HG02623 (cell line): ENCODE measurements at regions not wholly inside any gene's neighbourhood (a gene's known extent, or its start where the extent isn't known, plus 50 kb on each side); places are given as distances from the start of the nearest gene placed in this dataset.
"Not testable (repeated sequence)": the region's sequence is repeated elsewhere in the genome, so short reads cannot be mapped to it uniquely, and the experiment has no call there.

Experiments used
- ATAC-seq: cut with Tn5 transposase; IDR thresholded peaks from one replicate; pipeline ENCODE4 v1.9.1; 2021; ENCODE audit warnings: moderate library complexity; ENCODE audit not compliant: unreplicated experiment

DNA sequence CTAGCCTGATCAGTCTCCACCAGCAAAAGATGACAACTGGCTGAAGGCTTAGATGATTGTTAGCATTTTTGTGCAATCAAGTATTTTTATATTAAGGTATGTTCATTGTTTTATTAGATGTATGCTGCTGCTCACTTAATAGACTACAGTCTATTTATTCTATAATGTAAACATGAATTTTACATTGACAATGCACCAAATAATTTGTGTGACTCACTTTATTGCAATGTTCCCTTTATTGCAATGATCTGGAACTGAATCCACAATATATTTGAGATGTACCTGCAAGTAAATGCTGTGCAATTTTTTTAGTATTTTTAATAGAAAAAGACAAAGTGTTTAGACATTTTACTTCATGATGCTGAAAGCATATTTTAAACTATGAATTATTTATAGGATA, 896.5 kb downstream of the AMY1C start:
- no peak for ATAC-seq

DNA sequence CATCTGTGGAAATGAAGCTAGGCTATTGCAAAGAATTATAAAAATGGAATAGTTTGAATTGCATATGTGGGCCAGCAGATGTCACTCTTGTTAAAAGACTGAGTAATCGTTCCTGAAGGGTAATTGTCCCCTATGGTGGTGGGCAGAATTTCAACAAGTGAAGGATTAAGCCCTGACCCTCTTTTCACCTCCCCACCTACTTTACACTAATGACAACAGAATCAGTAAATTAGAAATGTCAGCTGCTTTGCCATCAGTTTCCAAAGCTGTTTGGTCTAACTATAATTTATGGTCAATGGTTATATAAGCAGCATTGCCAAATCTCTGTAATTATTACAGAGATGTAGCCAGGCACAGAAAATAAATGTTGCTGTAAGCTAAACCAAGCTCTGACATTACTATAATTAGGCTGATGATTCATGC, 898.6 kb downstream of the AMY1C start:
- ATAC-seq: peak; percentile 79

DNA sequence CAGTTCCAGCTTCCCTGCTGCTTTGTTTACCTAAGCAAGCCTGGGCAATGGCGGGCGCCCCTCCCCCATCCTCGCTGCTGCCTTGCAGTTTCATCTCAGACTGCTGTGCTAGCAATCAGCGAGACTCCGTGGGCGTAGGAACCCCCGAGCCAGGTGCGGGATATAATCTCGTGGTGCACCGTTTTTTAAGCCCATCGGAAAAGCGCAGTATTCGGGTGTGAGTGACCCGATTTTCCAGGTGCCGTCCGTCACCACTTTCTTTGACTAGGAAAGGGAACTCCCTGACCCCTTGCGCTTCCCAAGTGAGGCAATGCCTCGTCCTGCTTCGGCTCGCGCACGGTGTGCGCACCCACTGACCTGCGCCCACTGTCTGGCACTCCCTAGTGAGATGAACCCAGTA, 914.7 kb downstream of the AMY1C start:
- ATAC-seq: not testable (repeated sequence)

DNA sequence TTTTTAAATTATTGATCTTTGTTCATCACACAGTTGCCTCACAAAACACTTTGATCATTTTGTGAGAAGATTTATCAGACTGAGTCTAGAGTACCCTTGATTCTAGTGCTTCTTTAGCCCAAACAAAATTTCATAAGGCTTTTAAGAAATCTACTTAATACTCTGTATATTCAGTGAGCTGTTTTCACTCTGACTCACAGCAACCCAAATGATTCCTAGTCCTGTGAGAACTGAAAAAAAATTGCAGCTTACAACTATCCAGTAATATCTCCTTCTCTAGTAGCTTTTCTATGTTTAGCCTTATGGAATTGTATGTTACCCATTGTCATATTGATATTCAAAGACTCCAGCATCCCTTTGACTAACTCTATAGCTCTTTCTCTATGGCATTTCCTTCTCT, 915.6 kb downstream of the AMY1C start:
- no peak for ATAC-seq

DNA sequence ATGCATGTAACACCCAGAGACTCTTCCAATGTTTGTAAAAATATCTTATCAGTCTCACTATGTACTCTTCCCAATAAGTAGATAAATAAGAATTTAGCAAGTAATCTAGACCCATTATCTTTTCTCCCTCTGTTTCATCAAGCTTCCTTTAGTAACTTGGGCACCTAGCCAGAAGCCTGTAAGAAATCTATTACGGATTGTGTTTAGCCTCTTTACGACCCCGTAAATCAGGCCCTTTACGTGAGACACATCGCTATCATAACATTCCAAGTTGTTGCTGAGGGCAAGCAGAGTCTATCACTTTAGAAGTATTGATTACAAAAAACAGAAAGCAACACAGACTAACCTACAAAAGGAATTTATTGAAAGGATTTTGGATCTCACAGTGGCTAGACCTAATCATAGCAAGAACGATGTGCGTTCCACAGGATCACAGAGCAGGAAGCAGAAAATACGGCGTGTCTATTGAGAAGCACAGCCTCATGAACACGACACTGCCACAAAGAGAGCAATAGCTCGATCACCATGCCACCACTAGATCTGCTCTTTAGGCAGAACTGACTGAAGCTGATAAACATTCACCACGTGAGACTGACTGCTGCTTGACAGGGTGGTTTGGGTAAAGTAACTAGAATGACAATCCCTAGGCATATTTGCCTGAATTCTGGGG, 922.1 kb downstream of the AMY1C start:
- ATAC-seq: no peak

DNA sequence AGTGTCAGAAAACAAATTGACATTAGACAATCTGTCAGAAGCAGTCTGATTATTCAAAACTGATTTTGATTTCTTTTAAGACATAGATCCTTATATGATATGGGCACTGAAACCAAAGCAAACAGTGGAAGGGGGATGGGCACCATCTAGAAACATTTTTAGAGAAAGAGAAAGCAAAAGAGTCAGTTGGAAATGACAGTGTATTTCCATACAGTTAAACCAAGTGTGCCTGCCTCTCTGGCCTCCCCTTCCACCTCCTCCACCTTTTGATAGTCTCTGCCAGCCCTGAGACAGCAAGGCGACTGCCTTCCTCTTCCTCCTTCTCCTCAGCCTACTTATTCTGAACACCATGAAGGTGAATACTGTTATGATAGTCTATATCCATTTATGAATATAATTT, 949.7 kb downstream of the AMY1C start:
- no peak for ATAC-seq

DNA sequence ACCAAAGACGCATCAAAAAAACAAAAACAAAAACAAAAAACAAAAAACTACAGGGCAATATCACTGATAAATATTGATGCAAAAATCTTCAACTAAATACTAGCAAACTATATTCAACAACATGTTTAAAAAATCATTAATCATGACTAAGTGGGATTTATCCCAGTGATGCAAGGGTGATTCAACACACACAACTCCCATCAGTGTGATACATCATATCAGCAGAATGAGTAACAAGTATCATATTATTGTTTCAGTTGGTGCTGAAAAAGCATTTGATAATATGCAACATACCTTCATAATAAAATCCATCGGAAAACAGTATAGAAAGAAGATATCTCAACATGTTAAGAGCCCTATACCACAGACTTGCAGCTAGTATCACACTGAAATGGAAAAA, 953.0 kb downstream of the AMY1C start:
- ATAC-seq: no peak

DNA sequence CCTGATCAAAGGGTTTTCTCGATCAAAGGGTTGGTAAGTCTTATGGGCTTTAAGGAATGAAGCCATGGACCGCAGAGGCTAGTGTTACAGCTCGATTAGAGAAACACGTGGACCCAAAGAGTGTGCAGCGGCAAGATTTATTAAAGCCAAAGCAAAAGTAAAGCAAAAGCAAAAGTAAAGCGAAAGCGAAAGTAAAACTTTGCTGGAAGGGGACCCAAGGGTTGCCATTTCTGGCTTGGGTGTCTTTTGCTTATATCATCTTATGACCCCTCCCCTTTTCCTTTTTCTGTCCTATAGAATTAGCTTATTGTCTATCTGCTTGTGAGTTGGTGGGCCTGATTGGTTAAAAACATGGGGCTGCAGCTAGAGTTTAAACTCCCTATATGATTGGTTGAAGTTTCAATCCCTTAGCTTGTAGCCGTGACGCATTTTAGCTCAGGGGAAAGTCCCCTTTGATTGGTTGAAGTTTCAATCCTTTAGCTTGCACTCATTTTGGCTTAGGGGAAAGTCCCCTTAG, 957.0 kb downstream of the AMY1C start:
- no peak for ATAC-seq

DNA sequence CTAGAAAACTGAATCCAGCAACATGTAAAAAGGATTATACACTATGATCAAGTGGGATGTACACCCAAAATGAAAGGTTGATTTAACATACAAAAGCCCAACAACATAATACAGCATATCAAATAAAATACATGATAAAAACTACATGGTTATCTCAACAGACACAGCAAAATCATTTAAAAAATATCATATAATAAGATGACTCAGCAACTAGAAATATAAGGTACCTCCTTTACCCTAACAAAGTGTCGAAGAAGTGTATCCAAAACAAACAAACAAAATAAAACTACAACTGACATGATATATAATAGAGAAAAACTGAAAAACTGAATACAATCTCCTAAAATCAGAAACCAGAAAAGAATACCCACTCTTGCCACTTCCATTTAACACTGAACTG, 969.1 kb downstream of the AMY1C start:
- ATAC-seq: no peak

DNA sequence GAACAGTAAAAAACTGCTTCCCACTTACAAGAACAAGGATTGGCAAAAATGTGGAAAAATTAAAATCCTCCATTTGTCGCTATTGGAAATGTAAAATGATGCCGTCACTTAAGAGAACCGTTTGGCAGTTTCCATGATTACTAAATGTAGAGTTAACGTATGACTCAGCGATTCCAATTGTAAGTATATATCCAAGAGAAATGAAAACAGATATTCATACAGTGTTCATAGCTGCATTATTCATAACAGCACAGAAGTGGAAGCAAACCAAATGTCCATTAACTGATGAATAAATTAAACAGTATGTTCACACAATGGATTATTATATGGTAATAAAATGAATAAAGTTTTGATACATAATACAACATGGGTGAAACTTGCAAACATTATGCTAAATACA, 971.0 kb downstream of the AMY1C start:
- no peak for ATAC-seq

DNA sequence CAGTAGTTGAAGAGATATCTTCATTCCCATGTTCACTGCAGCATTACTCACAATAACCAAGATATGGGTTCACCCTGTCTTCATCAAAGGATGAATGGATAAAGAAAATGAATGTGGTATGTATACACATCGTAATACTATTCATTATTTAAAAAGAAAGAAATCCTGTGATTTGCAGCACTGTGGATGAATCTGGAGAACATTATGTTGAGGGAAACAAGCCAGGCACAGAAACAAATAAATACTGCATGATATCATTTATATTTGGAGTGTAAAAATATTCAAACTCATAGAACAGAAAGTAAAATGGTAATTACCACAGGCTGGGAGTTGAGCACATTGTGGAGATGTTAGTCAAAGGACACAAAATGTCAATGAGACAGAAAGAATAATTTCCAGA, 977.2 kb downstream of the AMY1C start:
- no peak for ATAC-seq

DNA sequence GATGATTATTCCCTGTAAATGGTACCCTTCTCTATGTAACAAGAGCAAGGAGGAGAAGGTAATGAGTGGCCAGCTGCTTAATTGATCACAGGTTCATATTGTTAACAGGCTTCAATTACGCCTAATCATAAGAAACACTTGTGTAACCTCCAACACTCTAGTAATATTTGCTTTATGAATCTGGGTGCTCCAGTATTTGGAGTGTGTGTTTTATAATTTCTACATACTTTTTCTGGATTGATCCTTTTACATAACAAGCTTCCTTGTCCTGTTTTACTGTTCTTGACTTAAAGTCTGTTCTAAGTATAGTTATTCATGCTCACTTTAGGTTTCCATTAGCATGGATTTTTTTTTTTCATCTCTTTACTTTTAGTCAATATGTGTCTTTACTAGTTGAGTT, 984.2 kb downstream of the AMY1C start:
- ATAC-seq: no peak

DNA sequence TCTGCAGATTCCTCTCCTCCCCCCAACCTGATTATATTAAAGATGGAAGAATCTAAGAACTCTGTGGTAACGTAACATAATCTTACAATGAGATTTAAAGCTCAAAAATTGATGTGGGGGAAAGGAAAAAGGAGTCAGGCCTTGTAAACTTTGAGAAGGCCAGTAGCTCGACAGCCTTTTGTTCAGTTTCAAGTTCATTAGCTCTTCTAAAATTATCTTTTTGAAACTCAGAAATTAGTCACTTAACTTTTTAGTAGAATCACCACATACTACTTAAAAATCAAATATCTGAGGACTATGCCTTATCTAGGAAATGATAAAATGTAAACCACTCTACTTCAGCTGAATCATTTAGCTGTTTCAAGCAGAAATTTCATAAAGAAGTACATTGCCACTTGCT, 996.2 kb downstream of the AMY1C start:
- ATAC-seq: no peak

DNA sequence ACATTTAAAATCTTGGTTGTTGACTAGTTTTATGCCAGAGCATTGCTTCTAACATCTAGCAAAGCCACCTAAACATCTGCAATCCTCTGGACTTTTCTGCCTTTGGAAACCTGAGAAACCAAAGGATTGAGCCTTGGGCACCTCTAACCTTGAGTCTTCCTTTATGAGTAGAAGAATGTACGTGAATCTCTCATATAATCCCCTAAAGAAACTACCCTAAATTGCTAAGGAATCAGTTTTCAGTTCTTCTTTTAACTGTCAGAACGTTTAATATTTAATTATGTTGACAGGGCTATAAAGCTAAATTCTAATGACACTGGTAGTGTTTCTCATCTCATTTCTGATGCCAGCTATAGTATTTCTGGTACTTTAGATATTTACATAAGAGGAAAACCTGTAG, 997.3 kb downstream of the AMY1C start:
- ATAC-seq: peak; percentile 58

DNA sequence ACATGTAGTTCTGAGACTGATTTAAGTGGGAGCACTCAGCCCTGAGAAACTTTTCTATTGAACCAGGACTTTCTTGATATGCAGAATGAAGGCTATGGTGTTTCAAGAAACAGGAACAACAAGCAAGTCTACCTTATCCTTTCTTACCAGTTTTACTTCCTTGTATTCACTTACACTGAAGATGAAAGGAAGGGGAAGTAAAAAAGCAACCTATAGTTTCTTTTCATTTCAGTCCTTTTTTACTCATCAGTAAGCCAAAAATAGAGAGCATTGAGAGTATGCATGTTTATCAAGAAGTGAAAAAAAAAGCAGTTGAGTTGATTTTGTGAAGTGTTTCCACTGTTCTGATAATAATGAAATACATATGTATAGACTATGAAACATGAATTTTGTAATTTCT, 1010.3 kb downstream of the AMY1C start:
- ATAC-seq: peak; percentile 95

DNA sequence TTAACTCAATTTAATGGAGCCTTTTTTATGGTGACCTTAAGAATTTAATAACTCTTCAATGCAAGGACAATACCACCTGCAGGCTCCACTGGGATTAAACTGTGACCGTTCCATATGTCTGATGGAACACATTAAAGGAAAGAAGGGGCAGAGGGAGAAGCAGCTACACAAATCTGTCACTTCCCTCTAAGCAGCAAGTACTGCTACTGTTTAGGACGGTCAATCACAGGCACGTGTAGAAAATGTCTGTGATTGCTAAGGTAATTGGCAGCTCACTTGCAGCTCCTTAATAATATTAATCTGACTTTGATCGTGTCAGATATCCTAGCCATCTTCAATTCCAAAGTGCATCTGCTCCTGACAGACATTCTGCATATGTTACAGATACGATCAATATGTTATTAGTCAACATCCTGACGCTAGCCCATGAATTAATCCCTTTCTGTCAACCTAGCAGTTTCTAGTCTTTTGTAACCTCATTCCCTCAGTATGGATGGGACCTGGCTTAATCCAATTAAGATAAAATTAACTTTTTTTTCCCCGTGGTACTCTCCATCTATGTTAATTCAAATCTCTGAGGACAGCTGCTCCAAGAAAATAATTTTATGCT, 1012.4 kb downstream of the AMY1C start:
- ATAC-seq: no peak

DNA sequence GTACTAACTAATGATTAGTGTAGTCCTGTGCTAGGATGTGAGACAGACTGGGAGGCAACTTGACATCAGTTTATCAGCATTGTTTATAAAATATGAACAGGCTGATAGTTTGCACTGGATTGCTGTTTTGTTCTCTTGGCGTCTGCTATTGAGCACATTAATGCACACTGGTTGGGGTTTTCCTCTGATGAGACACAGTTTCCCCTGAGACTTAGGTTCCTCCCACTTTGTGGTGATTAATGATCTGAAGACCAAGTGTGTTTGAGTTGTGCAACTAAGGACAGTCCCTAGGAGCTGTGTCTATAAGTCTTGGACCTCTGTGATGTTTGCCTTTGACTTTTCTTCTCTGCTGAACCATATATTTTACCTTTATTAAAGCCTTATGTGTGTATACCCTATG, 1015.4 kb downstream of the AMY1C start:
- peak; percentile 77 for ATAC-seq

DNA sequence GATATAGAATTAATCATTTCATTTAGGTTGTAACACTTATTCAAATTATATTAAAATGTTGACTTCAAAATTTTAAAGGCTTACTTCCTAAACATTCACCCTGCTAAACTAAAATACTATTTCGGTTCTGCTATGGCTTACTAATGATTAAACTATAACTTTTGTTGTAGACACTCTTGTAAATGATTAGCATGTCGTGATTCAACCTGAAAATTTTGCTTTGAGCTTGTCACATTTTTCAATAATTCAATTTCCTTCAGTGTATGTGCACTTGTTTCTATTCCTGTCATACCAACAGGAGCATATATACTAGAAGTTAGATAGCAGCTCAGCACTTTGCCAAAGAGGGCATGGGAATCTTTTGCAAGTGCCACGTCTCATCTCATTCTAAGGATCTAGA, 1018.8 kb downstream of the AMY1C start:
- peak; percentile 39 for ATAC-seq

DNA sequence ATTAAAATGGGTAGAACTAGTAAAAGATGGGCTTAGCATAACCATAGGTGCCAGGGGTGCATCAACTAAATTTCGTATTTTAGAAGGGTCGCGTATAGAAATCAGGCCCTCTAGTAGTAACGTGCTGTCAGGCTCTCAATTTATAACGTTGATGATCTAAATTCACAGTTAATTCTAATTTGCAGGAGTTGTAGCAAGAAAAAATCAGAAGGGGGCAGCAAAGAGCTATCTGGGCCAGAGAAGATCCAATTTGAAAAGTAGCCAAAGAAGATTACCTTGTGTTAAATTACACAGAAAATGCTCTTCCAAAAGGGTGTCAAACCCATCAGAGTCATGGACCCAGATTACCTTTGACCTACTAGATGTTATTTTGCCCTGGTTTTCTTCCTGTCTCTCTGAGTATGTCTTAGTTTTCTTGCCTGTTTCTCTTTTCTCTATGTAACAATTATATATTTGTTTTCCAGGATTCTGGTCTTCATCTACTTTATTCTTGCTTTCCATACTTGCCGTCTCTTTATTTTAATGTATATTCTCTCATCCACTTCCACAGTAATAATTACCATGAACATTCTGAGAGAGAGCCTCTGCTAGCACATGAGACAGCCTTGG, 1030.9 kb downstream of the AMY1C start:
- ATAC-seq: no peak

DNA sequence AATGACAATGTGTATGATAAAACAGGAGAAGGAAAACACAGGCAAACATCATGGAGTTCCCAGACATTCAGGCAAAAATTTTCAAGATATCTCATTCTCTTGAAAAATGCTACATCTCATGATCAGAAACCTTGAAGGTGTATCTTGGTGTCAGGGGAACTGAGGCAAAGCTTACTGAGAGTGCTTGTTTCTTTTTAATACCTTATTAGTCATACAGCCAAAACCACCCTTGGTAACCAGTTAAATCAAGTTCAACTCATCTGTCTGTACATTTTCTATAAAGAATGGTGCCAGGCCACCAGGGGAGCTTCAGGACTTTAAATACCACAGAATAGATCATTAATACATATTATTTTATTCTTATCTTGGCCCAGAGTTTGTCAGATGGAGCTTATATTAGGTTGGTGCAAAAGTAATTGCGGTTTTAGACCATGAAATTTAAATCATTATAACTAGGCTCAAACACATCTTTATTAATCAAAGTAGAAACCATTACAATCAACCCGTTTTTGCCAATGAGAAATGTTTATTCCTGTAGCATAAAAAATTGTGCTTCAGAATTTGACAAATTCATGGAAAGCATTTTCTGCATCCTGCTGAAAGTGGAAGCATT, 1036.0 kb downstream of the AMY1C start:
- no peak for ATAC-seq

DNA sequence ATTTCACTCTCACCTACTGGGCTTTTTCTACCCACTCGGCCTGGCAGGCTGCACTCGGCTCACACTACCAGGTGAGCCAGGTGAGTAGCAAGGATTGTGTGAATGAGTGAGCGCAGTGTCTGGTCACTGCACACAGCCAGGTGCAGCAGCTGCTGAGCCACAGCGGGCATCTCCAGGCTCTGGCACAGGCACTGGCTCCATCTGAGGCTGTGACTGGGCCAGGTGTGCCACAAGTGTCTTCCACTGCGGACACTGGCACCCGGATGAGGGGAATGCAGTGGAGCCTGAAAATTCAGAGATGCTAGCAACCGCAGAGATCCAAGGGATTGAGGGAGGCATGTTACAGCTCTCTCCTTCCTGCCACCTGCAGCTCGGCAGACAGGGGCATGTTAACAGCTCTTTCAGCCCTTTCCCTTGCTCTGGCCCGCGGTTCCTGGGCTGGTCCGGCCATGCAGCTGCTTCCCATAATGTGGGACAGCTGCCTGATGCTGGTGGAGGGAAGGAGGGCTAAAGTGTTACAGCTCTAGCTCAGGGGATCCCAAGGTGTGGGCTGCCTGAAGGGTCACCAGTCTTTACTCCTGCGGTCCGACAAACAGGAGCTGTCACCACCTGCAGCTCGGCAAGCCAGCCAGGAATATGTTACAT, 1038.3 kb downstream of the AMY1C start:
- ATAC-seq: no peak
